Parathyroid adenoma (tissue), 2 donors: ENCODE measurements at regions not wholly inside any gene's neighbourhood (a gene's known extent, or its start where the extent isn't known, plus 50 kb on each side); places are given as distances from the start of the nearest gene placed in this dataset.

ENCODE experiments used
- H2AFZ ChIP-seq: fragments of 300-600 bp; sonication (generic); one replicate; pipeline ENCODE4 v1.7.0; 2017; ENCODE audit warnings: antibody characterized with exemption, mild to moderate bottlenecking
- H3K27ac ChIP-seq: fragments of 300-600 bp; sonication (generic); one replicate; pipeline ENCODE4 v1.7.0; 2017
- H3K27me3 ChIP-seq: fragments of 300-600 bp; sonication (generic); one replicate; pipeline ENCODE4 v1.7.0; 2017; ENCODE audit warnings: low read length; ENCODE audit not compliant: control insufficient read depth, insufficient read depth
- H3K36me3 ChIP-seq: fragments of 300-600 bp; sonication (generic); one replicate; pipeline ENCODE4 v1.7.0; 2017; ENCODE audit warnings: low read length; ENCODE audit not compliant: control insufficient read depth, insufficient read depth
- H3K4me1 ChIP-seq: fragments of 300-600 bp; sonication (generic); one replicate; pipeline ENCODE4 v1.7.0; 2017; ENCODE audit warnings: control low read depth
- H3K4me2 ChIP-seq: fragments of 300-600 bp; sonication (generic); one replicate; pipeline ENCODE4 v1.7.0; 2017; ENCODE audit warnings: low read length
- H3K4me3 ChIP-seq: fragments of 300-600 bp; sonication (generic); one replicate; pipeline ENCODE4 v1.7.0; 2017; ENCODE audit warnings: low read depth, low read length
- H3K79me2 ChIP-seq: fragments of 300-600 bp; sonication (generic); one replicate; pipeline ENCODE4 v1.7.0; 2017; ENCODE audit warnings: control low read depth
- H3K9ac ChIP-seq: fragments of 300-600 bp; sonication (generic); one replicate; pipeline ENCODE4 v1.7.0; 2017; ENCODE audit warnings: mild to moderate bottlenecking
- H3K9me3 ChIP-seq: fragments of 300-600 bp; sonication (generic); one replicate; pipeline ENCODE4 v1.7.0; 2017; ENCODE audit warnings: low read length; ENCODE audit not compliant: control insufficient read depth
- CTCF ChIP-seq: fragments of 300-600 bp; sonication (generic); IDR thresholded peaks from one replicate; pipeline ENCODE4 v1.7.0; 2017; ENCODE audit warnings: antibody characterized with exemption, mild to moderate bottlenecking
- donor health status: primary hyperparathyroidism.

DNA sequence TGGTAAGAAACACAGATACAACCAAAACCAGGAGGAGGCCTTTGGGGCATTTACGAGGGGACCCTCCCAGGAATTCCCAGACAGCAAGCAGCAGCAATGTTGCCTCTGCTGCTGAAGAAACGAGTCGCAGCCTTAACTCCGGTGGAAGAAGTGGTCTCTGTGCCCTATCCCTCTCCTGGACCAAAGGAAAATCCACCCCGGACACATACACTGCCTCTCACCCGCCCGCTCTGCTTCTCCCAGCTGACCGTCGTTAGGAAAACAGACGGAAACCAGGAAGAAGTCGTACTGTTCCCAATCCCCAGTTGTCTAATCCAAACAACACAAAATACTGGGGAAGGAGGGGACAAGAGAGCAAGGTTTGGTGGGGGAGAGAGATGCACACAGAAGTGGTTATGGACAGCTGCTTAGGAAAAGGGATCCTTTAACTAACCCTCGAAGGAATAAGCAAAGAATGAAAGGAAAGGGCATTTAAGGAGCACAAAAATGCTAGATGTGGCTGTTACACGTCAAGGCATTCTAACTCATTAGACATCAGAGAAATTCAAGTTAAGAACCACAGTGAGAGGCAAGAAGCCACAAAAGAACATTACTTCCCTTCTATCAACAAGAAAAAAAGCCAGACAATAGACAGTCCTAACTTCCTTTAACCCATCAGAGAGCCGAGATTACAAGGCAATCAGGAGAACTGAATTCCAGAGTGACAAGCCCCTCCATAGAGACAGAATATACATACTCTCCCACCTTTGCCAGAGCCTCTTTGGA is 71.9 kb downstream of the ACTL7B start:
- Histone ChIP-seq H2AFZ (no peak overlapping the region), H3K4me1 (no peaks in the 10 kb centered on the region), H3K9me3 (no peaks in the 10 kb centered on the region), H3K27me3 (no peaks in the 10 kb centered on the region), H3K27ac (no peak overlapping the region), H3K9ac (no peak overlapping the region), H3K4me3 (no peak overlapping the region), H3K79me2 (no peaks in the 10 kb centered on the region), H3K36me3 (no peaks in the 10 kb centered on the region), H3K4me2 (no peak overlapping the region)
- TF ChIP-seq CTCF = no peak

DNA sequence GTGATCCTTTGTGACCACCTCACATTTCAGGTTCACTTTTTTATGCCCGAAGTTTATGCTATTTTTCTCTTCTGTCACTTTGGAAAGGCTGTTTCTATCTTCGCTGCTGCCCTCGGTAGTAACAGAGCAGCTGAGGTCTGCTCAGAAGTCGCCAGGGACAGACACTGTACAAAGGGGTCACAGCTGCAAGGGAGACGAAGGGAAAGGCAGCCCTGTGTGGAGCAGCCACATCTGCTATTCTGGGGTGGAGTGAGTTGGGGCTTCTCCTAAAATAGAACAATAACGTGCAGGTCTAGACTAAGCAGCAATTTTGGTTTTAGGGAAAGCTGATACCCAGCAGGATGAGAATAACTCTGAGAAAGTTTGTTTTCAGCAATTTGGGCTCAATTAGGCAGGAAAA is 72.5 kb downstream of the ACTL7B start:
- Histone ChIP-seq H3K27ac (no peak overlapping the region), H3K9me3 (no peaks in the 10 kb centered on the region), H3K9ac (no peak overlapping the region), H2AFZ (no peak overlapping the region), H3K4me2 (no peak overlapping the region), H3K4me3 (no peak overlapping the region), H3K36me3 (no peaks in the 10 kb centered on the region), H3K79me2 (no peaks in the 10 kb centered on the region), H3K4me1 (no peaks in the 10 kb centered on the region), H3K27me3 (no peaks in the 10 kb centered on the region)
- no peak for TF ChIP-seq CTCF

- Histone ChIP-seq H3K4me1 (no peaks in the 10 kb centered on the region), H3K27ac (no peak overlapping the region), H3K36me3 (no peaks in the 10 kb centered on the region), H3K9ac (no peak overlapping the region), H3K27me3 (no peaks in the 10 kb centered on the region), H3K9me3 (no peaks in the 10 kb centered on the region), H3K4me2 (no peak overlapping the region), H3K4me3 (no peak overlapping the region), H3K79me2 (no peaks in the 10 kb centered on the region), H2AFZ (no peak overlapping the region)
- TF ChIP-seq CTCF = no peak
Measured at GRCh38 chr9:108780942-108781734, 74.6 kb downstream of the ACTL7B start.

DNA sequence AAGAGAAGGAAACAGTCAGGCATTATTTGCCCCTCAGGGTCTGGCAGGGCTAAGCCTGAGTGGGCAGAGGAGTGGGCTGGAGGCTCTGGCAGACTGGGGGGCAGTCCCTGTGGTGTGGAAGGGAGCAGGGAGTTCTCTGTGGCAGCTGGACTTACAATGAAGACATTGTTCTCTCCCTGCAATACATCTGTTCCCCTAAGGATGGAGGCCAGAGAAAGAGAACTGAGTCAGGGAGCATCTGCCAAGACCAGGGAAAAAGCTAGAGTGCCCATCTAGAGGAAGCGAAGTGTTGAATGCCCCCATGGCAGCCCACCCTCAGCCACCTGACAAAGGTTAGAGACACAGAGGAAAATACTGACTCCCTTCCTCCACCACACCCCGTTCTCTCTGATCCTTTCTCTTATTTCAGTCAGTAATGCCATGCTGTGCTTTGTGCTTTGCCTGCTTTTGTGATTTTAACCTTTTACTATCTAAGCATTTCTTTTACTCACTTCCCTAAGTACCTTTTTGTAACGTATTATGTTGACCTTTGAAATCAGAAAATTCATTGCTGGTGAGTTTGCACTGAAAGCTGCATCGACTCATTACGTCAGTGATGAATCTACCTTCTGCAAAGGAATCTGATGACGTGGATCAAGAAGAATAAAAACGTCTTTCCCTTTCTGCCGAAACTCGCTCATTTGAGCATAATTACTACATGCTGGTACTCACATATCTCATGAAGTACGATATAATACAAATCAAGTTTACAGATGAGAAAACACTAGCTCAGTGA is 76.0 kb downstream of the ACTL7B start:
- H3K79me2 ChIP-seq = no peaks in the 10 kb centered on the region
- no peaks in the 10 kb centered on the region for H3K4me1 ChIP-seq
- no peak overlapping the region for H3K4me3 ChIP-seq
- H3K9me3 ChIP-seq = no peaks in the 10 kb centered on the region
- no peak overlapping the region for H3K27ac ChIP-seq
- no peak for TF ChIP-seq CTCF
- H3K27me3 ChIP-seq = no peaks in the 10 kb centered on the region
- no peaks in the 10 kb centered on the region for H3K36me3 ChIP-seq
- H2AFZ ChIP-seq = no peak overlapping the region
- H3K4me2 ChIP-seq = no peak overlapping the region
- H3K9ac ChIP-seq = no peak overlapping the region
